ENCODE measurements at regions not wholly inside any gene's neighbourhood (a gene's known extent, or its start where the extent isn't known, plus 50 kb on each side); places are given as distances from the start of the nearest gene placed in this dataset.

DNA sequence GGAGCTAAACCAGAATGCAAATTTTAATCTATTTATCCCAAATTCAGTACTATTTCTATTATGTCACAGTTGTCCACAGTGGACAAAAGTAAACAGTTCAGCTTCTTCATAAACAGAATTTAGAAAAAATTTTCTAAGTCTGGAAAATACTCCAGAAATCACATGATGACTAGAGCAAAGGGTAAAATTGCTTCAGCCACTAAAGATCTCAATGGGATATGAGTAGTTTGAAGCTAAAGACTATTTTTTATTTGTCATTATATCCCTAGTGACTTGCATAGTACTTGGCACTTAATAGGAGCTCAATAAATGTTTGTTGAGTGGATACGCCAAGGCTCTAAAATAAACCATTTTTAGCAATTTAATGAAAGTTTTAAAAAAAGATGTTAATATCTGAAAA lies 354.3 kb upstream of the AGTR1 start:
- Mint-ChIP-seq H3K36me3 (ENCODE audit: low read depth) (no peaks in the 10 kb centered on the region), H3K4me1 (no peaks in the 10 kb centered on the region), H3K4me3 (no peak overlapping the region), H3K27me3 (no peaks in the 10 kb centered on the region), H3K9me3 (peaks cover 10% of the 10 kb centered on the region), H3K27ac (no peak overlapping the region)
- no peak for ATAC-seq (replicated peaks)

DNA sequence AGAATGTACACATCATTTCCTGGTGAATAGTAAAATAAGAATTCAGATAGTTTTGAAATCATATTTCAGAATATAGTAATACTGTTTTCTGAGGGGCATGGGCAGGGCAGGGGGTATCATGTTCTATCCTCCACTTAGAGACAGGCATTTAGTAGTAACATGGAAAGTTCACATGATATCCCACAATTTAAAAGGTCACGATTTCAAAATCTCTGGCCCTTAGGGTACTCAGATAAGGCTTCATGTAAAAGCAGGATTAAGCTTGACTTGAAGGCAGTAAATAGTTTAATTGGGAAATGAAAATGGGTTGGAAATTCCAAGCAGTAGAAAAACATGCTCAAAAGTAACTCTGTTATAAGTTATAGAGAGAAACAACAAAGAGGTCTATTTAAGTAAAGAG lies 353.2 kb upstream of the AGTR1 start:
- no peak overlapping the region for H3K4me3 Mint-ChIP-seq
- no peak for ATAC-seq (replicated peaks)

DNA sequence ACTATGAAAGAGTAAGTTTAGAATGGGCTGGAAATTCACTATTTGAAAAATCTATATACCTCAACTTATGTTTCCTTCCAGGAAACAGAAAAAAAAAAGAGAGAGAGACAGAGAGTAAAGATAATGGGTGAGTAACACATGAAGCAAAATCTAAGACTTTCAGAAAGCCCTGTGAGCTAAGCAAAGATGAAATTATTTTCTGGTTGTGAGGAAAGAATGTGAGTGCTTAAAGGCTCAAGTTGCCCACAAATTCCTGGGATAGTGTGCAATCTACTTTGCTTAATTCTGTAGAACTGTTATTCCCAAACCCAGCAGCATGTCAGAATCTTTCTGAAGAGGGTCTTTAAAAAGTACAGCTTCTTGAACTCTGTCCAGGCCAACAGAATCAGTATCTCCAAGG lies 337.7 kb upstream of the AGTR1 start:
- Mint-ChIP-seq H3K4me1 (no peaks in the 10 kb centered on the region), H3K36me3 (ENCODE audit: low read depth) (no peaks in the 10 kb centered on the region), H3K4me3 (no peak overlapping the region), H3K27me3 (no peaks in the 10 kb centered on the region), H3K27ac (no peak overlapping the region), H3K9me3 (peaks cover 11% of the 10 kb centered on the region)
- no peak for ATAC-seq (replicated peaks)

More for the DNA sequence above, 353.2 kb upstream of the AGTR1 start:
- H3K9me3 Mint-ChIP-seq = peaks cover 11% of the 10 kb centered on the region
- no peaks in the 10 kb centered on the region for H3K4me1 Mint-ChIP-seq
- no peaks in the 10 kb centered on the region for H3K27me3 Mint-ChIP-seq
- H3K27ac Mint-ChIP-seq = no peak overlapping the region
- H3K36me3 Mint-ChIP-seq (ENCODE audit: low read depth) = no peaks in the 10 kb centered on the region

DNA sequence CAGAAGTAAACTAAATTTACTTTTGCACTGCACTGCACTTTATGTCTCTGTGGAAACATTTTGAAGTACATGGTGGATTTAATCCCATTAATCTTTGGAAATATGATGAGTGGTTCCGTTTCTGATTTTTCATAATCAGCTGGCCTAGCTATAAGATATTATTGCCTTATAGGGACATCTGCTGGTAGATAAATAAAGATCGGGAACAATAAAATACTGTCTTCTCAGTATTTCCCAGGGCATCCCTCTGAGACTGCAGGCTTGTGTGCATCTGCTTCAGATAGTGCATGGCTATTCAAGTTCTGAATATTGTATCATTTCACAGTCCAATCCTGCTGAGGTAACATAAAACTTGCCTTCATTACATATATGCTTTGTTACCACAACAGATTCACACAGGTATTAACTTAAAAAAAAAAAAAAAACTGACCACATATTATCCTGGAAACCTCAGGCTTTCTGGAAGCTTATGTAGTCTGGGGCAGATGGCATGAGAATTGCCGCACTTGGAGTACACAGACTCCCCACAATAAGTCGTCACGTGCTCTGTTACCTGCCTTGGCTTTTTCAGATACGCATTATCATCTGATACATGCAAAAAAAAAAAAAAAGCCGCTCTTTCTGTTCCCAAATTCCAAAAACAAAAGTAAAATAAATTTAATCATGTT lies 330.8 kb upstream of the AGTR1 start:
- peaks cover 6% of the 10 kb centered on the region for H3K9me3 Mint-ChIP-seq

DNA sequence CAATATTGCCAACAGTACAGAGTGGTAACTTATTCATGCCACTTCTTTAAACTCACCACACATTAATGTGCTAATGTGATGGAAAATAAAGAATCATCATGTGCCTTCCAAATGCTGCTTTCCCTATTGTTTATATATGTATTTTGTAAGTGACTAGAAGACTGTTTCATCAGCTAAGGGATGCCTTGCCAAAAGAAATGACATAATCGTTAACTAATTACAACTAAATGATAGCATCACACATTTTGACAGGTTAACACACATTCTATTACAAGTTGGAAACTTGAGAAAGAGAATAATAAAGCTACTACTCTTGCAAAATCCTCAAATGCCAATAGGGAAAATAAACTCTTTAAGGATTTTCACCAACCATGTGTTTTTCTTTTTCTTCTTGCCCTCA lies 329.9 kb upstream of the AGTR1 start:
- H3K36me3 Mint-ChIP-seq (ENCODE audit: low read depth) = no peaks in the 10 kb centered on the region
- peaks cover 6% of the 10 kb centered on the region for H3K9me3 Mint-ChIP-seq
- H3K4me1 Mint-ChIP-seq = no peaks in the 10 kb centered on the region
- no peaks in the 10 kb centered on the region for H3K27me3 Mint-ChIP-seq
- no peak overlapping the region for H3K4me3 Mint-ChIP-seq
- no peak overlapping the region for H3K27ac Mint-ChIP-seq
- ATAC-seq (replicated peaks) = no peak

More for the DNA sequence above, 330.8 kb upstream of the AGTR1 start:
- H3K36me3 Mint-ChIP-seq (ENCODE audit: low read depth) = no peaks in the 10 kb centered on the region
- no peak overlapping the region for H3K27ac Mint-ChIP-seq
- H3K4me3 Mint-ChIP-seq = no peak overlapping the region
- no peaks in the 10 kb centered on the region for H3K4me1 Mint-ChIP-seq
- H3K27me3 Mint-ChIP-seq = no peaks in the 10 kb centered on the region
- no peak for ATAC-seq (replicated peaks)

DNA sequence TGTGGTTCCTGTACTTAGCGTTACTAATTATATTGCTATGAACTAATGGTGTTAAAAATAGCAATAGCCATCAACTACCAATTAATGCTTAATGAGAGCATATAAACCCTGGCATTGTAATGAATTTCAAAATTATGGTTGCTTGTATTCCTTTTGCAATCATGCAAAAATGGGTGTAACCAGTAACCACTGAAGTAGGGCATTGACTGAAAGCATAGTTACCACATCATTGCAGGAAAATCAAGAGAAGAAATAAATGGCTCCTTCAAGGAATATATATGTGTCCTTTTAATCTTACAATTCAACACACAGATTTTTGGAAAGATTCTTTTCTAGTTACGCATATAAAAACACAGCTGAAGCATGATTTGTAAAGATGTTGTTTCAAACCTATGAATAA lies 328.3 kb upstream of the AGTR1 start:
- no peak for ATAC-seq (replicated peaks)
- Mint-ChIP-seq H3K9me3 (no peaks in the 10 kb centered on the region), H3K27me3 (no peaks in the 10 kb centered on the region), H3K36me3 (ENCODE audit: low read depth) (no peaks in the 10 kb centered on the region), H3K4me3 (no peak overlapping the region), H3K4me1 (no peaks in the 10 kb centered on the region), H3K27ac (no peak overlapping the region)

DNA sequence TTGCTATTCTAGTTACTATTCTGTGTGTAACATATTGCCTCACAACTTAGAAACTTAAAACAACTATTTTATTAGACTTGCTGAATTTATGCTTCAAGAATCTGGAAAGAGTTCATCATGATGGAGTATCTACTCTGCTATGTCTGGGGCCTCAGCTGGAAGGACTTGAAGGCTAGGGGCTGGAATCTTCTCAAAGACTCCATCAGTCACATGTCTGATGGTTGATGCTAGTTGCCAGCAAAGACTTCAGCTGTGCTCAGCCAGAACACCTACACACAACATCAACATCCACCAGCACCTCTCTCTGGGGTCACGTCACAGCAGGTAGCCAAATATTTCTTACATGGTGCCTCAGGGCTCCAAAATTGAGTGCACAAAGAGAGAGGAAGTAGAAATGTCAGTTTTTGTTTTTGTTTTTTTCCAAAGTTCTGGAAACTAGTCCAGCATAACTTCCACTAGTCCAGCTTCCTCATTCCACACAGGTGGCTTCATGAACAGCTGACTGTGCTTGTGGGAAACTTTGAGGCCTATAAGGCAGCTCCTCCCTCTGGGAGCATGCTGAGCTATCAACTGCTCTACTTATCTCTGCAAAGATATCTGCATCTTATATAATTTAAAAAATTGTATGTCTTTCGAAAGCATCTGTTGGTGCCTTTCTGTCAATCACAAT lies 325.4 kb upstream of the AGTR1 start:
- no peak overlapping the region for H3K4me3 Mint-ChIP-seq
- H3K27me3 Mint-ChIP-seq = no peaks in the 10 kb centered on the region
- no peaks in the 10 kb centered on the region for H3K36me3 Mint-ChIP-seq (ENCODE audit: low read depth)
- no peaks in the 10 kb centered on the region for H3K4me1 Mint-ChIP-seq
- H3K9me3 Mint-ChIP-seq = no peaks in the 10 kb centered on the region
- no peak for ATAC-seq (replicated peaks)
- no peak overlapping the region for H3K27ac Mint-ChIP-seq

DNA sequence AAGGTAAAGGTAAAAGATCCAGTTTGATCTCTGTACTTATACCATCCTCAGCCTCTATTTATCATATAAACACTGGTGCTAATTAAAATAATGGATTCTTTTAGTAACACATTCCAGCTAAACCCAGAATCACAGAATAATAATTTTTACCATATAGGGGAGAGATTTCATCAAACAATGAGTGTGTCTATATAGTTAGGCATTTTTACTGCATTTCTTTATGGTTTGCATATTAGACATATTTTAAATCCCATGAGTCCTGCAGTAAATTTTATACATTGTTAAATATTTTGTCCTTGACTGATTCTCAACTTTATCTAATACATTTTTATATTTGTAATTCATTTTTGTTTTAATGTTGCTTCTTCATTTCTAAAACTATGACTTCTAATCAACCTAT lies 323.7 kb upstream of the AGTR1 start:
- Mint-ChIP-seq H3K27me3 (no peaks in the 10 kb centered on the region), H3K36me3 (ENCODE audit: low read depth) (no peaks in the 10 kb centered on the region), H3K4me1 (no peaks in the 10 kb centered on the region), H3K4me3 (no peak overlapping the region), H3K9me3 (no peaks in the 10 kb centered on the region), H3K27ac (no peak overlapping the region)
- no peak for ATAC-seq (replicated peaks)

DNA sequence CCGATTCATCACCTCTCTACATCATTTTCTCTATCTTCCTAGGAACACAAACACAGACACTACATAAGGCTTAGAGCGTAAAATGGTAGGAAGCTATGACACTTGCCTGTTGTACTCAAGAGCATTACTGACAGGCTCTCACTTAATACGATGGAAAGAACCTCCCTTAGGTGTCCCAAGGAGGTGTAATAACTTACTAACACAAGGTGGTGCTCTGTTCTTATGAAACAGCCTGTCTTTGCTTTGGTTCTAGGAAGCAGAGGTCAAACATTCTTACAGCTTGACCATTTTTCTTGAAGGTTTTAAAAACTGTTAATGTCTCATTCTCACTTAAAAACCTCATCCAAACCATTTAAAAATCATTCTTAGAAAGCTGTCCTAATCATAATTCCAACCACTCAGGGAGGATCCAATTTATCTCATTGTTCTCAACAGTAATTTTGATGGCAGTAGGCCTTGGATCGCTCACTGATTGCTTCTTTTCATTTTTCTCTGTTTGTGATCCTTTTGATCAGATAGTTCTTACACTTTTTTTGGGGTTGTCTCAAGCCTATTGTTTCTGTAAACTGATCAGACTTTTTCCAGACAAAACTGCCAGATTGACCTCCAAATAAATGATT lies 317.8 kb upstream of the AGTR1 start:
- H3K4me3 Mint-ChIP-seq = no peak overlapping the region
- no peaks in the 10 kb centered on the region for H3K4me1 Mint-ChIP-seq
- no peaks in the 10 kb centered on the region for H3K36me3 Mint-ChIP-seq (ENCODE audit: low read depth)
- no peak for ATAC-seq (replicated peaks)
- H3K27ac Mint-ChIP-seq = no peak overlapping the region
- peaks cover 5% of the 10 kb centered on the region for H3K9me3 Mint-ChIP-seq
- no peaks in the 10 kb centered on the region for H3K27me3 Mint-ChIP-seq

DNA sequence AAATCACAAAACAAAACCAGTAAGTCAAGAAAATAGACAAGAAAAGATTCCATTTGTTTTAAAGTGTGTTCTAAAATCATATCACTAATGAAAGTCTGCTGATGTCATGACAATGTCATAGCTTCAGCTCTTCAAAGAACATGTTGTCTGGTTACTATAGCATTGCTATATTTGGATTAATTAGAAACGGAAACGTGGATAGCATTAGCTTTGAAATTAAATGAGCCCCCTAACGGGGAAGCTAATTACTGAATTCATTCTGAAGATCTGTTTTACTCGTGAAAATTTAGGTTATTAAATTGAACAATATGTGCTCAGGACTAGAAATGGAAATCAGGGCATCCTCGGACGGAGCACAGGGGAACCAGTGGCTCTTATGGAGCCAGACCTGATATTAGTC lies 316.7 kb upstream of the AGTR1 start:
- no peak overlapping the region for H3K4me3 Mint-ChIP-seq
- ATAC-seq (replicated peaks) = no peak
- H3K27ac Mint-ChIP-seq = no peak overlapping the region
- H3K36me3 Mint-ChIP-seq (ENCODE audit: low read depth) = no peaks in the 10 kb centered on the region
- H3K9me3 Mint-ChIP-seq = peaks cover 5% of the 10 kb centered on the region
- H3K27me3 Mint-ChIP-seq = no peaks in the 10 kb centered on the region
- no peaks in the 10 kb centered on the region for H3K4me1 Mint-ChIP-seq

DNA sequence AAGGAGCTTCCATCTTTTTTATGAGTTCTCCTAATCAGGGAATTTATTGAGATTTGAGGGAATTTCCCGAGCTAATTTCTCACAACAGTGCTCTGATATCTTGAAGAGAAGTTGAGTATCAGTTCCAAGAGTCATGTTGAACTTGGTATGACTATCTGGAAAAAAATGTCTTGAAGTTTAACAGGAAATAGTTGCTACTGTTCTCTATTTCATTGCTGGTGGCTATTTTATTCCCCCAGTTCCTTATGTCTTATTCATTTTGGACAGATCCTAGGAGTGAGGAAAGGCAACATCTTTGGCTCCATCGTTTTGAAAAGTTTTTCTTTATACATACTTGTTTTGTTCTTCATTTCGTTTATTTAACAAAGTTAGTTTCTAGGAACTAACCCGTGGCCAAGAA lies 307.8 kb upstream of the AGTR1 start:
- no peak for ATAC-seq (replicated peaks)
- Mint-ChIP-seq H3K4me1 (no peaks in the 10 kb centered on the region), H3K27ac (no peak overlapping the region), H3K36me3 (ENCODE audit: low read depth) (no peaks in the 10 kb centered on the region), H3K4me3 (no peak overlapping the region), H3K9me3 (peaks cover 11% of the 10 kb centered on the region), H3K27me3 (no peaks in the 10 kb centered on the region)

DNA sequence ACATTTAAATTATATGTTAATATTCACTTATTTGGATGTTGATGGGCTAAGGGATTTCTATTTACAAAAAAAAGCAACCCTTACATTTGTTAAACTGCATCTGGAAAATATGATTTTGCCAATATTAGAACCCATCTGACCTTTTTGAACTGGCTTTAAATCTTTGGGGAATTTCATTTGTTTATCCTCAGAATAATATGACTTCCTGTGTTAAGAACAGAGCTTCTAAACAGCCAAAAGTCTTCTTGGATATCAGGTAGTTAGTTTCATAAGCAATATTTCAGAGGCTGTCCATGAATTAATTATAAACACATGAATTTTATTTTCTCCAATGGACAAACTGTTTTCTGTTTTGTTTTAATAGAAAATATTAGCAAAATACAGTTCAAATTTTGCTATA lies 301.9 kb upstream of the AGTR1 start:
- no peaks in the 10 kb centered on the region for H3K4me1 Mint-ChIP-seq

DNA sequence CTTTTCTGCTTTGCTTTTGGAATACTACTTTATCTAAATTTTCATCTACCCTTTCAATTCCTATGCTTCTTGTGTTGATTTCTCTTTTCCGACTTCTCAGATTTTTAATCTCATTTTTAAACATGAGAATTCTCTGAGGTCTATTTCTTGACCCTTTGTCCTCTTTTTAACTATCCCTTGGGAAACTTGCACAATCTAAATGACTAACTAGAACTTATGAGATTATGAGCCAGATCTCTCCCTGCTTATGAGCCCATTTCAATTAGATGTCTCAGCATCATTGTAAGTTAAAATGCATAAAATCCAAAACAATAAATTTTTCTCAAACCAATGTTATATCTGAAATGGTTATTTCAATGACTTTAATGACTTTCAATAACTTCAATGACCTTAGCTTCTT lies 296.9 kb upstream of the AGTR1 start:
- no peak overlapping the region for H3K4me3 Mint-ChIP-seq
- H3K36me3 Mint-ChIP-seq (ENCODE audit: low read depth) = no peaks in the 10 kb centered on the region
- ATAC-seq (replicated peaks) = no peak
- H3K27ac Mint-ChIP-seq = no peak overlapping the region
- peaks cover 5% of the 10 kb centered on the region for H3K9me3 Mint-ChIP-seq
- H3K4me1 Mint-ChIP-seq = no peaks in the 10 kb centered on the region
- no peaks in the 10 kb centered on the region for H3K27me3 Mint-ChIP-seq

More for the DNA sequence above, 301.9 kb upstream of the AGTR1 start:
- Mint-ChIP-seq H3K36me3 (ENCODE audit: low read depth) (no peaks in the 10 kb centered on the region), H3K4me3 (no peak overlapping the region), H3K9me3 (peaks cover 8% of the 10 kb centered on the region), H3K27ac (no peak overlapping the region), H3K27me3 (no peaks in the 10 kb centered on the region)
- ATAC-seq (replicated peaks) = no peak

DNA sequence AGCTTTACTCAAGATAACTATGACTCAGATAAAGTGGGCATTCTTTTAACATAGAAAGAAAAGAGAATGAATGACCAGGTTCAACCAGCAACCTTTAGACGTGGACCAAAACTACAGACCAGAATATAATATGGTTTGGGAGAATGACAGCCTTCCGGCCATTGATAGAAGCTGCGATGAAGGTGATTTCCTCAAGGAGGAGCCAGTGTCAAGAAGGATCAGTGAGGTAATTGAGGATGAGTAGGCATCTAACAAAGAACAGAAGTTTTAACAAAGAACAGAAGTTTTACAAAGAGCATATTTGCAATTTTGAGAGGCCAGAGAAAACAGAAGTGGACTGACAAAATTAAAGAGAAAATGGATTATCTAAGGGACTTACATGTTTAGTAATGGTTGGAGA lies 289.0 kb upstream of the AGTR1 start:
- no peak overlapping the region for H3K27ac Mint-ChIP-seq
- ATAC-seq (replicated peaks) = no peak
- H3K4me3 Mint-ChIP-seq = no peak overlapping the region
- H3K4me1 Mint-ChIP-seq = no peaks in the 10 kb centered on the region
- H3K9me3 Mint-ChIP-seq = peaks cover 3% of the 10 kb centered on the region
- H3K36me3 Mint-ChIP-seq (ENCODE audit: low read depth) = no peaks in the 10 kb centered on the region
- H3K27me3 Mint-ChIP-seq = no peaks in the 10 kb centered on the region

DNA sequence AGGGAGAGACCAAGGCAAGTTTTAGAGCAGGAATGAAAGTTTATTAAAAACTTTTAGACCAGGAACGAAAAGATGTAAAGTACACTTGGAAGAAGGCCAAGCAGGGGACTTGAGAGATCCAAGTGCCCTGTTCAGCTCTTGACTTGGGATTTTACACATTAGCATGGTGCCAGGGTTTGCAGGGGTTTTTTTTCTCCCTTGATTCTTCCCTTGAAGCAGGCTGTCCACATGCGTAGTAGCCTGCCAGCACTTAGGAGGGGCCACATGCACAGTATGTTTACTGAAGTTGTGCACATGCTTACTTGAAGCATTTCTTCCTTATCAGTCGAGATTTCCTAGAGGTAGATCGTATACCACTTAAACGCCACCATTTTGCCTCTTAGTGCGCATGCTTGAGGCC lies 277.5 kb upstream of the AGTR1 start:
- Mint-ChIP-seq H3K27ac (no peak overlapping the region), H3K4me1 (no peaks in the 10 kb centered on the region), H3K4me3 (no peak overlapping the region), H3K36me3 (ENCODE audit: low read depth) (no peaks in the 10 kb centered on the region), H3K27me3 (no peaks in the 10 kb centered on the region), H3K9me3 (peaks cover 4% of the 10 kb centered on the region)
- ATAC-seq (replicated peaks) = no peak

Measured in activated T-helper 17 cell treated with anti-CD3 and anti-CD28 coated beads, Interleukin-2, amount 50 U/mL, for 72 hours (primary cell).